ENCODE measurements at regions not wholly inside any gene's neighbourhood (a gene's known extent, or its start where the extent isn't known, plus 50 kb on each side); places are given as distances from the start of the nearest gene placed in this dataset.
A peak's percentile ranks its signal among the peaks of the same experiment; 100 is the strongest.
"Not testable (repeated sequence)": the region's sequence is repeated elsewhere in the genome, so short reads cannot be mapped to it uniquely, and the experiment has no call there.

GRCh38 chr18:14963246-14963645 is 215.3 kb downstream of the ANKRD30B start:
- DNase-seq (ENCODE audit: low spot score) = no peak

GRCh38 chr18:14964002-14964401 is 216.0 kb downstream of the ANKRD30B start:
- no peak for DNase-seq (ENCODE audit: low spot score)

GRCh38 chr18:14964406-14964805 is 216.4 kb downstream of the ANKRD30B start:
- DNase-seq (ENCODE audit: low spot score) = no peak

- not testable (repeated sequence) for DNase-seq (ENCODE audit: low spot score)
These were observed 217.0 kb downstream of the ANKRD30B start for GRCh38 chr18:14964976-14965375.

GRCh38 chr18:14965553-14965952 is 217.6 kb downstream of the ANKRD30B start:
- DNase-seq (ENCODE audit: low spot score) = no peak

- not testable (repeated sequence) for DNase-seq (ENCODE audit: low spot score)
These were observed 219.3 kb downstream of the ANKRD30B start for GRCh38 chr18:14967246-14967645.

GRCh38 chr18:14969500-14969899 is 221.5 kb downstream of the ANKRD30B start:
- DNase-seq (ENCODE audit: low spot score) = no peak

- no peak for DNase-seq (ENCODE audit: low spot score)
These were observed 222.1 kb downstream of the ANKRD30B start for GRCh38 chr18:14970027-14970426.

- no peak for DNase-seq (ENCODE audit: low spot score)
These were observed 223.7 kb downstream of the ANKRD30B start for GRCh38 chr18:14971461-14972185.

GRCh38 chr18:14973421-14973820 is 225.4 kb downstream of the ANKRD30B start:
- DNase-seq (ENCODE audit: low spot score) = not testable (repeated sequence)

GRCh38 chr18:14974088-14974487 is 226.1 kb downstream of the ANKRD30B start:
- DNase-seq (ENCODE audit: low spot score) = no peak

GRCh38 chr18:14974576-14974975 is 226.6 kb downstream of the ANKRD30B start:
- DNase-seq (ENCODE audit: low spot score) = no peak

- no peak for DNase-seq (ENCODE audit: low spot score)
These were observed 227.5 kb downstream of the ANKRD30B start for GRCh38 chr18:14975431-14975830.

GRCh38 chr18:14976736-14977430 is 228.9 kb downstream of the ANKRD30B start:
- no peak for DNase-seq (ENCODE audit: low spot score)

GRCh38 chr18:14978191-14978590 is 230.2 kb downstream of the ANKRD30B start:
- no peak for DNase-seq (ENCODE audit: low spot score)

GRCh38 chr18:14978962-14979535 is 231.1 kb downstream of the ANKRD30B start:
- peak; percentile 61 for DNase-seq (ENCODE audit: low spot score)

- no peak for DNase-seq (ENCODE audit: low spot score)
These were observed 231.9 kb downstream of the ANKRD30B start for GRCh38 chr18:14979875-14980274.

- not testable (repeated sequence) for DNase-seq (ENCODE audit: low spot score)
These were observed 236.6 kb downstream of the ANKRD30B start for GRCh38 chr18:14984531-14984930.

- DNase-seq (ENCODE audit: low spot score) = not testable (repeated sequence)
These were observed 237.5 kb downstream of the ANKRD30B start for GRCh38 chr18:14985291-14986013.

- not testable (repeated sequence) for DNase-seq (ENCODE audit: low spot score)
These were observed 239.4 kb downstream of the ANKRD30B start for GRCh38 chr18:14987377-14987776.

- not testable (repeated sequence) for DNase-seq (ENCODE audit: low spot score)
These were observed 240.2 kb downstream of the ANKRD30B start for GRCh38 chr18:14987960-14988710.

- DNase-seq (ENCODE audit: low spot score) = not testable (repeated sequence)
These were observed 241.6 kb downstream of the ANKRD30B start for GRCh38 chr18:14989569-14989968.

All from HuH-7 (cell line).